ENCODE measurements at regions not wholly inside any gene's neighbourhood (a gene's known extent, or its start where the extent isn't known, plus 50 kb on each side); places are given as distances from the start of the nearest gene placed in this dataset.

GRCh38 chr2:116877944-116878343, 936.5 kb upstream of the DDX18 start:
- CTCF ChIA-PET, result no interaction called here
- POLR2A ChIA-PET, result no interaction called here
- Histone ChIP-seq H3K27ac (ENCODE audit: low read depth, low read length) (no peak overlapping the region), H3K27me3 (ENCODE audit: control insufficient read depth, insufficient read depth, low read length) (no peaks in the 10 kb centered on the region), H3K4me3 (ENCODE audit: low read depth, low read length) (no peak overlapping the region), H3K9me3 (ENCODE audit: control insufficient read depth, insufficient read depth, low read length) (peaks cover 16% of the 10 kb centered on the region)
- DNase-seq (ENCODE audit: low read depth, low spot score), result no peak
- no peak for TF ChIP-seq CTCF (IDR thresholded peaks at IDR 0.05; ENCODE audit: low read depth, low read length)

- Histone ChIP-seq H3K9me3 (ENCODE audit: control insufficient read depth, insufficient read depth, low read length) (peaks cover 8% of the 10 kb centered on the region; the same call in 1 of the 2 replicates), H3K27me3 (ENCODE audit: control insufficient read depth, insufficient read depth, low read length) (no peaks in the 10 kb centered on the region), H3K4me3 (ENCODE audit: low read depth, low read length) (no peak overlapping the region), H3K27ac (ENCODE audit: low read depth, low read length) (no peak overlapping the region)
- no peak for TF ChIP-seq CTCF (IDR thresholded peaks at IDR 0.05; ENCODE audit: low read depth, low read length)
- DNase-seq (ENCODE audit: low read depth, low spot score), result no peak
- ChIA-PET POLR2A (no interaction called here), CTCF (no interaction called here)
These were observed 934.8 kb upstream of the DDX18 start for GRCh38 chr2:116879650-116880160.

- no peaks in the 10 kb centered on the region for H3K27me3 ChIP-seq (ENCODE audit: control insufficient read depth, insufficient read depth, low read length)
- H3K9me3 ChIP-seq (ENCODE audit: control insufficient read depth, insufficient read depth, low read length), result peaks cover 7% of the 10 kb centered on the region
- H3K27ac ChIP-seq (ENCODE audit: low read depth, low read length), result no peak overlapping the region
- no peak overlapping the region for H3K4me3 ChIP-seq (ENCODE audit: low read depth, low read length)
- no peak for DNase-seq (ENCODE audit: low read depth, low spot score)
- POLR2A ChIA-PET, result no interaction called here
- CTCF ChIA-PET, result no interaction called here
- no peak for TF ChIP-seq CTCF (IDR thresholded peaks at IDR 0.05; ENCODE audit: low read depth, low read length)
These were observed 923.3 kb upstream of the DDX18 start for GRCh38 chr2:116891191-116891590.

- H3K4me3 ChIP-seq (ENCODE audit: low read depth, low read length), result no peak overlapping the region
- no peak overlapping the region for H3K27ac ChIP-seq (ENCODE audit: low read depth, low read length)
- H3K9me3 ChIP-seq (ENCODE audit: control insufficient read depth, insufficient read depth, low read length), result no peaks in the 10 kb centered on the region
- POLR2A ChIA-PET, result no interaction called here
- no peak for TF ChIP-seq CTCF (IDR thresholded peaks at IDR 0.05; ENCODE audit: low read depth, low read length)
- no peaks in the 10 kb centered on the region for H3K27me3 ChIP-seq (ENCODE audit: control insufficient read depth, insufficient read depth, low read length)
- DNase-seq (ENCODE audit: low read depth, low spot score), result no peak
- CTCF ChIA-PET, result no interaction called here
These were observed 903.0 kb upstream of the DDX18 start for GRCh38 chr2:116911540-116911939.

- Histone ChIP-seq H3K27me3 (ENCODE audit: control insufficient read depth, insufficient read depth, low read length) (no peaks in the 10 kb centered on the region), H3K9me3 (ENCODE audit: control insufficient read depth, insufficient read depth, low read length) (no peaks in the 10 kb centered on the region; the same call in 1 of the 2 replicates), H3K4me3 (ENCODE audit: low read depth, low read length) (no peak overlapping the region), H3K27ac (ENCODE audit: low read depth, low read length) (no peak overlapping the region)
- POLR2A ChIA-PET, result no interaction called here
- DNase-seq (ENCODE audit: low read depth, low spot score), result no peak
- CTCF ChIA-PET, result no interaction called here
- TF ChIP-seq CTCF (IDR thresholded peaks at IDR 0.05; ENCODE audit: low read depth, low read length), result no peak
These were observed 898.8 kb upstream of the DDX18 start for GRCh38 chr2:116915673-116916072.

Measured in AG04450 (cell line).